ENCODE measurements at regions not wholly inside any gene's neighbourhood (a gene's known extent, or its start where the extent isn't known, plus 50 kb on each side); places are given as distances from the start of the nearest gene placed in this dataset.

- no peak for DNase-seq (ENCODE audit: extremely low spot score)
- Histone ChIP-seq H3K4me3 (ENCODE audit: low read depth, low read length) (no peak overlapping the region), H3K4me1 (ENCODE audit: insufficient read depth) (no peaks in the 10 kb centered on the region), H3K27ac (ENCODE audit: low read depth) (no peak overlapping the region), H3K36me3 (ENCODE audit: insufficient read depth) (no peaks in the 10 kb centered on the region)
- 77% methylated on average over 12 of the region's 12 CpGs for whole genome bisulfite sequencing
Measured at GRCh38 chr9:107397076-107398044, 92.2 kb downstream of the KLF4 start.

GRCh38 chr9:107394264-107394663 is 95.3 kb downstream of the KLF4 start:
- Histone ChIP-seq H3K27ac (ENCODE audit: low read depth) (no peak overlapping the region), H3K36me3 (ENCODE audit: insufficient read depth) (no peaks in the 10 kb centered on the region), H3K4me3 (ENCODE audit: low read depth, low read length) (no peak overlapping the region), H3K4me1 (ENCODE audit: insufficient read depth) (no peaks in the 10 kb centered on the region)
- whole genome bisulfite sequencing = 48% methylated on average over 5 of the region's 5 CpGs
- DNase-seq (ENCODE audit: extremely low spot score) = no peak

GRCh38 chr9:107390778-107391177 is 98.8 kb downstream of the KLF4 start:
- H3K27ac ChIP-seq (ENCODE audit: low read depth) = no peak overlapping the region
- no peaks in the 10 kb centered on the region for H3K4me1 ChIP-seq (ENCODE audit: insufficient read depth)
- DNase-seq (ENCODE audit: extremely low spot score) = no peak
- 88% methylated on average over 4 of the region's 4 CpGs for WGBS
- H3K4me3 ChIP-seq (ENCODE audit: low read depth, low read length) = no peak overlapping the region
- H3K36me3 ChIP-seq (ENCODE audit: insufficient read depth) = no peaks in the 10 kb centered on the region

GRCh38 chr9:107390279-107390678 is 99.3 kb downstream of the KLF4 start:
- H3K27ac ChIP-seq (ENCODE audit: low read depth) = peak overlapping the region; percentile 16
- H3K4me3 ChIP-seq (ENCODE audit: low read depth, low read length) = no peak overlapping the region
- no peak for DNase-seq (ENCODE audit: extremely low spot score)
- H3K4me1 ChIP-seq (ENCODE audit: insufficient read depth) = no peaks in the 10 kb centered on the region
- H3K36me3 ChIP-seq (ENCODE audit: insufficient read depth) = no peaks in the 10 kb centered on the region
- 95% methylated on average over 8 of the region's 8 CpGs for WGBS

GRCh38 chr9:107389617-107390071 is 99.9 kb downstream of the KLF4 start:
- no peaks in the 10 kb centered on the region for H3K36me3 ChIP-seq (ENCODE audit: insufficient read depth)
- H3K4me1 ChIP-seq (ENCODE audit: insufficient read depth) = no peaks in the 10 kb centered on the region
- WGBS = 60% methylated on average over 3 of the region's 3 CpGs
- no peak overlapping the region for H3K4me3 ChIP-seq (ENCODE audit: low read depth, low read length)
- no peak overlapping the region for H3K27ac ChIP-seq (ENCODE audit: low read depth)
- DNase-seq (ENCODE audit: extremely low spot score) = no peak

GRCh38 chr9:107388890-107389289 is 100.7 kb downstream of the KLF4 start:
- no peak for DNase-seq (ENCODE audit: extremely low spot score)
- Histone ChIP-seq H3K36me3 (ENCODE audit: insufficient read depth) (no peaks in the 10 kb centered on the region), H3K4me3 (ENCODE audit: low read depth, low read length) (no peak overlapping the region), H3K4me1 (ENCODE audit: insufficient read depth) (no peaks in the 10 kb centered on the region), H3K27ac (ENCODE audit: low read depth) (no peak overlapping the region)
- WGBS = 68% methylated on average over 4 of the region's 4 CpGs

GRCh38 chr9:107387409-107387808 is 102.2 kb downstream of the KLF4 start:
- Histone ChIP-seq H3K4me1 (ENCODE audit: insufficient read depth) (no peaks in the 10 kb centered on the region), H3K36me3 (ENCODE audit: insufficient read depth) (no peaks in the 10 kb centered on the region), H3K4me3 (ENCODE audit: low read depth, low read length) (no peak overlapping the region), H3K27ac (ENCODE audit: low read depth) (no peak overlapping the region)
- DNase-seq (ENCODE audit: extremely low spot score) = no peak
- 68% methylated on average over 3 of the region's 3 CpGs for WGBS

- Histone ChIP-seq H3K4me1 (ENCODE audit: insufficient read depth) (no peaks in the 10 kb centered on the region), H3K27ac (ENCODE audit: low read depth) (no peak overlapping the region), H3K36me3 (ENCODE audit: insufficient read depth) (no peaks in the 10 kb centered on the region), H3K4me3 (ENCODE audit: low read depth, low read length) (no peak overlapping the region)
- no peak for DNase-seq (ENCODE audit: extremely low spot score)
- WGBS = 94% methylated on average over 1 of the region's 1 CpG
Measured at GRCh38 chr9:107386396-107386795, 103.2 kb downstream of the KLF4 start.
